22Rv1 (cell line): ENCODE measurements at regions not wholly inside any gene's neighbourhood (a gene's known extent, or its start where the extent isn't known, plus 50 kb on each side); places are given as distances from the start of the nearest gene placed in this dataset.

Experiments
- ZFX ChIP-seq: fragments of 450-650 bp; IDR thresholded peaks from 2 replicates; pipeline ENCODE4 v1.6.1; 2017; ENCODE audit warnings: antibody characterized with exemption, borderline replicate concordance
- TF ChIP-seq, protein P1 (sequence below): fragments of 450-650 bp; IDR thresholded peaks from 2 replicates; pipeline ENCODE4 v1.5.1; 2017; ENCODE audit warnings: mild to moderate bottlenecking

- TF ChIP-seq, protein P1, sequence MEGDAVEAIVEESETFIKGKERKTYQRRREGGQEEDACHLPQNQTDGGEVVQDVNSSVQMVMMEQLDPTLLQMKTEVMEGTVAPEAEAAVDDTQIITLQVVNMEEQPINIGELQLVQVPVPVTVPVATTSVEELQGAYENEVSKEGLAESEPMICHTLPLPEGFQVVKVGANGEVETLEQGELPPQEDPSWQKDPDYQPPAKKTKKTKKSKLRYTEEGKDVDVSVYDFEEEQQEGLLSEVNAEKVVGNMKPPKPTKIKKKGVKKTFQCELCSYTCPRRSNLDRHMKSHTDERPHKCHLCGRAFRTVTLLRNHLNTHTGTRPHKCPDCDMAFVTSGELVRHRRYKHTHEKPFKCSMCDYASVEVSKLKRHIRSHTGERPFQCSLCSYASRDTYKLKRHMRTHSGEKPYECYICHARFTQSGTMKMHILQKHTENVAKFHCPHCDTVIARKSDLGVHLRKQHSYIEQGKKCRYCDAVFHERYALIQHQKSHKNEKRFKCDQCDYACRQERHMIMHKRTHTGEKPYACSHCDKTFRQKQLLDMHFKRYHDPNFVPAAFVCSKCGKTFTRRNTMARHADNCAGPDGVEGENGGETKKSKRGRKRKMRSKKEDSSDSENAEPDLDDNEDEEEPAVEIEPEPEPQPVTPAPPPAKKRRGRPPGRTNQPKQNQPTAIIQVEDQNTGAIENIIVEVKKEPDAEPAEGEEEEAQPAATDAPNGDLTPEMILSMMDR: no peak
- no peak for TF ChIP-seq ZFX
Observed at GRCh38 chr5:174159327-174160114, 114.0 kb downstream of the NSG2 start.
